ENCODE measurements at regions not wholly inside any gene's neighbourhood (a gene's known extent, or its start where the extent isn't known, plus 50 kb on each side); places are given as distances from the start of the nearest gene placed in this dataset.

GRCh38 chr20:7087803-7088202 lies 320.3 kb downstream of the BMP2 start:
- DNase-seq: no peak

- no peak for DNase-seq
Measured at GRCh38 chr20:7090001-7090400, 322.5 kb downstream of the BMP2 start.

- DNase-seq: no peak
Measured at GRCh38 chr20:7090811-7091210, 323.3 kb downstream of the BMP2 start.

- DNase-seq: no peak
Measured at GRCh38 chr20:7091655-7092054, 324.2 kb downstream of the BMP2 start.

- DNase-seq: peak; percentile 44 to 46
Measured at GRCh38 chr20:7094438-7094997, 327.0 kb downstream of the BMP2 start.

- DNase-seq: no peak
Measured at GRCh38 chr20:7106910-7107309, 339.4 kb downstream of the BMP2 start.

DNA sequence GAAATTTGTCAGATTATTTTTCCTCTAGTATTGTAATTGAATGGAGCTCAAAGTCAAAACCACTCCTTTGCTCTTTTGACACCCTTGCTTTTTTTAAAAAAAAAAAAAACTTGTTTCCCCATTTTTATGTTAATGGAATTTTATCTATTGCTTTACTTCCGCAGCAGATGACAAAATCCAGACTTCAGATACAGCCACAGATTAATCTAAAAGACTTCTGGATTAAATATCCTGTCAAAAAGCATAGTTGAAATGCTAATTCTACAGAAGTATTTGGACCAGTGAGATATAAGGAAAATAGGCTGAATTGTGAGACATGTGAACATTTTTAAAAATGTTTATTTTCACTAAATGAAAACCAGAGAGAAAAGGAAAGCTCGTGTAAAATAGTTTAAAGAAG lies 341.4 kb downstream of the BMP2 start:
- no peak for DNase-seq

GRCh38 chr20:7113577-7114466 lies 346.3 kb downstream of the BMP2 start:
- no peak for DNase-seq

- DNase-seq: no peak
Measured at GRCh38 chr20:7123457-7123856, 356.0 kb downstream of the BMP2 start.

DNA sequence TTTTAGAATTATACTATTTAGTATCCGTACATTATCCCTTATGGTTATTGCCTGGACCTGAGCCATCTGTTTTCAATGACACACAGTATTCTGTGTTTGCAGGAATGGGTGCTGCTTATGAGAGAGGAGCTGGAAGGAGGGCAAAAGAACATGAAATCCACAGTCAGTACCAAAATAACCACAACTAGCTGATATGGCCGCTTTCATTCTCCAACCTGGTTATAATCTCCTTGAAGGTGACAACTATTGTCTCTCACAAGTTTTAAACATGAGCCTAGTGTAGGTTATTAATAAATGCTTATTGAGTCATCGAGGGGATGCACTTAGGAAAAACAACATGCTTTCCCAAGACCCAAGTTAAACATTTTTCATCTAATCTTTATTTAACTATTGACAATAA lies 356.6 kb downstream of the BMP2 start:
- DNase-seq: no peak

GRCh38 chr20:7136886-7137285 lies 369.4 kb downstream of the BMP2 start:
- no peak for DNase-seq

- no peak for DNase-seq
Measured at GRCh38 chr20:7137395-7138151, 370.1 kb downstream of the BMP2 start.

GRCh38 chr20:7144464-7144863 lies 377.0 kb downstream of the BMP2 start:
- DNase-seq: no peak

- no peak for DNase-seq
Measured at GRCh38 chr20:7146552-7147219, 379.2 kb downstream of the BMP2 start.

DNA sequence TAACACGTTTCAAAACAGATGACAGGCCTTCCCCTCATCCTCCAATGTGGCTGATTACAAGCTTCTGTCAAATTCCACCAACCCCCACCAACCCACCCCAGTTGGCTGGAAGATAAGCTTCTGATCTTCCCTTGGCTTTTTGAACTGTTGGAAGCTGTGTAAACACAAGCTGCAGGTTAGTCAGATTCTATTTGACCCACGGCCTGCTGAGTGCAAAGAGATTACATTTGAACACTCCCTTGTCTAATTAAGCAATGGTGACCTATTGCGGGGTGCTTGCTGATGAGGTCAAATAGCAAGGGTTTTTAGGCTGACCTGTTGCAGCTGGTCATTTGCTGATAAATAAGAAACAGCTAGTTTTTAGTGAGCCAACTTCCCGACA lies 379.7 kb downstream of the BMP2 start:
- DNase-seq: no peak

DNA sequence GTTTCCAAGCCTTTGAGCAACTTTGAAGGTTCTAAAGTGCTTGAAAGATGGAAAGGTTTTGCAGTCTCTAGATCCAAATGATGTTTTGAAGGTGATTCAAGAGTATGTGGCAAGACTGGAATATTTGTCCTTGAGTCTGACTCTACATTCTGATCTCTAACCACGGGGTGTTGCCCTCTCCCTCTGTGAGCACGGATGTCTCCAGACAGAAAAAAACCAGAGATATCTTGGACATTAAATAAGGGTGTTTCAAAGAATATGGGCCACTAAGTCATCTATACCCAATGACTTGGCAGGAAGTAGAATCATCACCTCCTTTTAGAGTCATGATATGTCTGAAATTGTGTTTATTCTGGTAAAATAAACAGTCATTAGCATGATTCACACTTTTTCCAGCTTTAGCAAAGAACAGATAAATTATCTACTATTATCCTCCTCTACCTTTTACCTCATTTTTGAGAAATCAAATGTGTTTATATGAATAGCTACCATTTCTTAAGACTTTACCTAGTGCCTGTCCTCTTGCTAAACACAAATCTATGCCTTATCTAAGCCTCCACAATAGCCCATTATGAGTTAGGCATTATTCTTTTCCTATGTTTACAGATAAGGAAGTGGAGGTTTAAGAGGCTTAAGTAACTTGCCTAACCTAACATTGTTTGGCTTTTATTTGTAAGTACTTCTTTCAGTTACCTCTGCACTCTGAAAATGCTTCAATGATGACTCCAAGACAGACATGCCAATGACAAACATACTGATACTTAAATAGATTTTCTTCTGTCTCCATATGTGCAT lies 384.4 kb downstream of the BMP2 start:
- DNase-seq: no peak

DNA sequence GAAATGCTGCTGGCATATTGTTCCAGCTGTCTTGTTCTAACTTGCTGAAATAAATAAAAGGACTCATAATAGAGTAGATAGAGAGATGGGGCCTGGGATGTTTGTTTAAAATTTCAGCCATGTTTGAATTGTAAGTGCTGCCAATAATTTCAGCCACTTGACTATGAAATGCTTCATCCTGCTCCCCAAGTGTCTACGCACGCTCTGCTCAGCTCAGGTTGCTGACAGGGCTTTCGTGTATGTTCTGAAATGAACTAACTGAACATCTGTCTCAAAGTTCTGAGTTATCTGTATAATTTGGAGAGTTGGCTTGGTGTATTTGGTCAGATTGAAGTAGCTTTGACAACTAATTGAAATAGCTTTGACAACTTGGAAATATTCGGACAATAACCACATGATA lies 387.8 kb downstream of the BMP2 start:
- DNase-seq: no peak

DNA sequence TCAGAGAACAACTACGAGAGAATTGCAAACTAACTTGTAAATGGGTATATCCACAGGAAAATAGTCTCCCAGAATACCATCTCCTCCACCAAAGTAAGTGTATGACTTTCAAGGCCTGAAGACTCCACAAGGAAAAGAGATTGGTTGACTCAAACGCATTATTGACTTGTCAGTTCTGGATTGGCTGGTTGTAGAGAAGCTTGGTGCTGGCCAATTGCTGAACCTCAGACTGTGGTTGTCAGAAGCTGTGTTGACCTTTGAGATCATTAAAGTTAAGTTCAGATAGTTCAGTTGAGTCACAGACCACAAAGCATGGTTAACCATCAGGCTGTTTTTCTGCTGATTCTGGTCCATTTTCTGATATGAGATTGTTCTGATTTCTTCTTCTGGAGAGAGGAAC lies 388.3 kb downstream of the BMP2 start:
- DNase-seq: no peak

- no peak for DNase-seq
Measured at GRCh38 chr20:7159903-7160302, 392.4 kb downstream of the BMP2 start.

GRCh38 chr20:7161690-7162089 lies 394.2 kb downstream of the BMP2 start:
- no peak for DNase-seq

- DNase-seq: no peak
Measured at GRCh38 chr20:7171911-7172310, 404.4 kb downstream of the BMP2 start.

DNA sequence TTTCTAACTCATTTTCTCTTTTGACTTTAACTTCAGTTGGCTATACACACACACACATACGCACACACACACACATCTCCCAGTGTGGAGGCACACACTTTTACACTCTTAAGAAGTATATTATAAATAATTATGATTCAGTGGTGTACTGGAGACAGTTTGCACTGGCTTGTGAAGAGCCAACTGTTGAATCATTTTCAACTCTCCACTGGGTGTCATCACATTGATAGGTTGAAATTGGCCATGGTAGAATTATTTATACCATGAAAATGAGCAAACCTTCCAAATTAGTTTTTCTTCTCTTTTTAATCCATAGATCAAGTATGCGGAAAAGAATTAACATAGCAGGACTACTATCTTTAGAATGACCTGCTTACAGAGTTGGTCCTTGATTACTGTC lies 407.1 kb downstream of the BMP2 start:
- DNase-seq: no peak

Data from inflammatory macrophage (primary cell).